GM18907 (cell line): ENCODE measurements at regions not wholly inside any gene's neighbourhood (a gene's known extent, or its start where the extent isn't known, plus 50 kb on each side); places are given as distances from the start of the nearest gene placed in this dataset.
A peak's percentile ranks its signal among the peaks of the same experiment; 100 is the strongest.
"Not testable (repeated sequence)": the region's sequence is repeated elsewhere in the genome, so short reads cannot be mapped to it uniquely, and the experiment has no call there.

ENCODE experiments used
- ATAC-seq: cut with Tn5 transposase; IDR thresholded peaks from one replicate; pipeline ENCODE4 v1.9.1; 2021; ENCODE audit warnings: mild to moderate bottlenecking, moderate library complexity; ENCODE audit not compliant: unreplicated experiment

DNA sequence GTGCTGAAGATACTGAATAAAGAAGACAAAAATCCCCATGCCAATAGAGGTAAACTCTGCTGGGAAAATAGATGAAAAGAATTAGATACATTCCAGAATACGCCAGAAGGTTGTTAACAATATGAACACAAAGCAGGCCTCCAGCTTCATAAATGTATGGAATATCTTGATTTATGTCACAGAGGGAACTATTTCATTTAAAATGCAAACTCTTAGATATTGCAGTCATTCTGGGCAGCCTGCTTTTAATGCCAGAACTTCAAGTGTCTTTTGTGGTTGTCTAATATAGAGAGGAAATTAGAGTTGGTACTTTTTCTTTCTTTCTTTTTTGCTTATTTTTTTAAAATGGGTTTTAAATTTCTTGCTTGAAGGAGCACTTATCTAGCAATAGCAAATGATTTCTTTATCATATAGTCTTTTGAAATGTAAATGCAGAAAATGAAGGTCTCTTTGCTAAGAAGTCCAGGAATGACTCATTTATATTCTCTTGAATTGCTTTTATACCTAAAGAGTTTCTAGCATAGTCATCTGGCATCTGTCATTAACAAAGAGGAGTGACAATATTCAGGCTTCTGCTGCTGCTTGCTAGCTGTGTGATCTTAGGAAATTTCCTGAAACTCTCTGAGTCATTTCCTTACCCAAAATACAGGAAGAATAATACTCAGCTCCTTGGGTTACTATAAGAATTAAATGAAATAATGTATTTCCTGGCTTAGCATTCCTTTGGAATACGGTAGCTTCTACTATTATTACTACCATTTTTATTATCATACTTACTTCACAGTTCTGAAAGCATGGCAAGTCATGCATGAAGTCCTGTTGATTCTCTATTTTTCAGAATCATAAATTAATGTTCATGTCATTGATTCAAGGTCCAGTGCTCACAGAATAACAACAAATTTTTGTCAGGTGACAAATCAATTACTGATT is 527.6 kb downstream of the DIPK2A start:
- ATAC-seq = no peak

DNA sequence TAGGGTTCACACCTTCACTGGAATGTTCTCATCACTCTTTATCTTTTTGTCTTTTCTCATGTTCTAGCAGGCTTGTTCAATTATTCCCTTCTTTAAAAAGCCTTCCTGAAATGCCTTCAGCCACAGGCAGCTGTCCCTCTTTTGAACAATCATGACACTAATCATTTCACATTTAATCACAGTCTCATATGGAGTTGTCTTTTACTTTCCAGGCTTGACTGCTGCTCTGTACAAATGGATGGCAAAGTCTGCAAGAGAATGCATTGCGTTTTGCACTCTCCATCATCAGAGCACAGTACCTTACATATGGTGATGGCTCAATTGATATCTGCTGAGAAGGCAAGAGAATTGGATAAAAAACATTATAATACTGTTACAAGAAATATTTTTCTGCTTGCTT is 529.8 kb downstream of the DIPK2A start:
- no peak for ATAC-seq

DNA sequence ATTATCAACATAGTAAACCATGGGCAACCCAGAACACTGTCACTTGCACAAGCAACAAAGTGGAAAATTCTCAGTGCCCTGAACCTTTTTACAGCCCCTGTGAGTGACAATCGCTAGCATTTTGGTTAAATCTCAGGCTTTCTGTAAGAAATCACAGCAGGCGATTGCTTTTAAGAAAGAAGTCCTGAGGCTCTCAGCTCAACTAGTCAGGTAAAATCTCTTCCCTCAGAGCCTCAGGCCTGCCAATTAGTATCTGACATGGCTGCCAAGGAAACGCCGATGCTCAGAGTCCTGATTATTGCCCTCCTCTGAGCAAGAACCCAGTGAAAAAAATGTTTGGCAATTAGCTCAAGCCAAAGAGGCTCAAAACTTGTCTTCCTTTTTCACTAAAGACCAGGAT is 530.8 kb downstream of the DIPK2A start:
- no peak for ATAC-seq

DNA sequence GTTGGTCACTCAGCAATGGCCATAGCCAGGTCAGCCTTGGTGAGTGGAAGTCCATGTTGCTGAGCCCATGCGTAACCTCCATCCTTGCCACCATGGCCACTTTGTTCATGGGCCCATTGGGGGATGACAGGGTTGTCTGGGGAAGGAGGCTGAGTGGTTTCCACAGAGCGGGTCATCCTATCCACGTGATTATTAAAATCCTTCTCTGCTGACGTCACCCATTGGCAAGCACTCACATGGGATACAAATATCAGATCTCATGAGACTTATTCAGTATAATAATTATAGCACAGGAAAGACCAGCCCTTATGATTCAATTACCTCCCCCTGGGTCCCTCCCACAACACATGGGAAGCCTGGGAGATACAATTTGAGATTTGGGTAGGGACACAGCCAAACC is 534.8 kb downstream of the DIPK2A start:
- not testable (repeated sequence) for ATAC-seq

DNA sequence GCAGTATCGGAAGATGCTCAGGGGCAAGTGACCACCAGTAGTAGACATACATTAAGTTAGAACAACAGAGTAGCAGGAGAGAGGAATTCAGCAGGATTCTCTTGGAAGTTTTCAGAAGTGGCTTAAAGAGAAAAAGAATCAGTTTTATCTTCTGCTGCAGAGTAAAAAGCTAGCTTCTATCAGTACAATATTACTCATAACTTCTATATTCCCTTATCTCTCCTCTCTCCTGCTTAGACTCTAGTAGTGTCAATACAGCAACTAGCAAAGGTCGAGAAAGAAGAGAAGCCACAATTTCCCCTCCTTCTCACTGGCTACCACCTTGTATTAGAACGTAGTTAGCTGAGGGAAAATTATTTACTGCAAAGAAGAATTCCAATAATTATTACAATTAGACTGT is 539.7 kb downstream of the DIPK2A start:
- ATAC-seq = no peak

DNA sequence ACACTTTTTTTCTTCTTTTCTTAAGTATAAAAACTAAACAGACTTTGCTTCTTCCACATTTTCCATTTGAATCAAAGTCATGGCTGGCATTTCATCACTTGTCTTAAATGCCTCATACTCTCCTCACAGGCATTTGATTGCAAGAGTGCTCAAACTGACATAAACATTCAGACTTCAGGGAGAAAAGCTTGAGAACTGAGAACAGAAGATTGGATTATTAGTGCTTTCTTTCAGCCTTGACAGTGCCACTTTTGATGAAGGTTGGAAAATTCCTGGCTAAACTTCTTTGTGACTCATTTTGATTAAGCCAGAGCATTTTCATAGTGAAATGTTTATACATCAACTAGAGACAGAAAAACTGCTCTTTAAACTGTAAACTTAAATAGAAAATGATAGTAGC is 544.4 kb downstream of the DIPK2A start:
- ATAC-seq = no peak

DNA sequence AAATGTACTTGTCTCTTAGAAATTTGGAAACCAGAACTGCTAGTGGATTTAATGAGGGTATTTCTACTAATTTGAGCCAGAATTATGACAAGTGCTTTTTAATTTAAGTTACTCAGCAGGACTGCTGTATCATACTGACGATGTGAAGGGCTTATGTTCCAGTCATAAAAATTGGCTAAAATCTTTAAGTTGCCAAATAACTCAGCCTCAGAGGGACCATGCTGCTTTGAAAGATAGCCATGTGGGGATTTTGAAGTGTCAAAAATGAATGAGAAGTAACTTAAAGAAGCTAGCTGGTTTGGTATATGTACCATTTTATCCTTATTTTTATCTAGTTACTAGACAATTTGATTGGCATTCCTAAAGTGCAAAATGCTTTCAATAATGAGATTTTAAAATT is 545.0 kb downstream of the DIPK2A start:
- ATAC-seq = no peak

DNA sequence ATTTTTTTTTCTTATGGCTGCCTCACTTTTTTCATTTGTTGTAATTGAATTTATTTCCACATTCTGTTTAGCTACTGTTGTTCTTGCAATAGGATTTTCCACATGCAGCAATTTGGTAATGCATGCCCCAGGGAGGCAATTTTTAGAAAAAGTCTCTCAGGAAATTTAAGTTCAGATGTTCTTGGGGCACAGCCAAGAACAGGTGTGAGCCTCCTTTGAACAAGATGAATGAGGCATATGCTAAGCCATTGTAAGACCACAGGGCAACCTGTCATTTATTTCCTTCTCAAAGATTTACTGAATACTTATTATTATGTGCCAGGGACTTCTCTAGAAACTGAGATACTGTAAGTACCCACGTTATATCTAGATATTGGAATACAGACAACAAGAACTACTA is 549.5 kb downstream of the DIPK2A start:
- no peak for ATAC-seq

DNA sequence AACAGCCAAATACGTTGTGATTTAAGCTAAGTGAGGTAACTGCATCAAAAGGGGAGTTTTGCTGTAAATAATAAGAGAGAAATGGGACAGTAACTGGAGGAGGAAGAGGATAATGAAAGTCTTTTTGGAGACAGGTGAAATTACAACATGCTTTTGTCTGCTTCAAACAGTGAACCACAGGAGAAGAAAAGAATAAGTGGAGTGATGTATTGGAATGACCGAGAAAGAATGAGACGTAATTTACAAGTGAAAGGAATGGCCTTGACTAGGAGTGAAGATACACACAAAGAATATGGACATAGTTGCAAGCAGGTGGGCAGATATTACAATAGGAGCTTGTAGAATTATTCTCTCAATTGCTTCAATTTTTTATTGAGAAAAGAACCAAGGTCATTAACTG is 550.8 kb downstream of the DIPK2A start:
- ATAC-seq = no peak

DNA sequence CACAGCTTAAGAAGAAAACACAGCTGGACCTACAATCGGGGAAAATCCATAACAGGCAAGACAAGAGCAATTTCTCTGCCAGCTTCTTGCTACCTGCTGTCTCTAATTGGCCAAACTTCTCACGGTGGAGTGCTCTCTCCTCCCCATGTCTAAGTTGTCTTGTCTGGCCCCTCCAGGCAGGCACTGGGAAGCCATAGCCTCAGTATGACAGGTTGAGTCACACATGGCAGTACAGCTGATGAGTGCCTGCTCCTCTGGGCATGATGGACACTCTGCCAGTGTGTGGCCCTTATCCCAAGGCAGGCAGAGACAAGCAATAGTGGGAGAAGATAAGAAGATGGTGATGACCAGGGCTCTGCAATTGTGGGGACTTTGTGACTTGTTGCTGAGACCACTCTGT is 551.8 kb downstream of the DIPK2A start:
- ATAC-seq = no peak

DNA sequence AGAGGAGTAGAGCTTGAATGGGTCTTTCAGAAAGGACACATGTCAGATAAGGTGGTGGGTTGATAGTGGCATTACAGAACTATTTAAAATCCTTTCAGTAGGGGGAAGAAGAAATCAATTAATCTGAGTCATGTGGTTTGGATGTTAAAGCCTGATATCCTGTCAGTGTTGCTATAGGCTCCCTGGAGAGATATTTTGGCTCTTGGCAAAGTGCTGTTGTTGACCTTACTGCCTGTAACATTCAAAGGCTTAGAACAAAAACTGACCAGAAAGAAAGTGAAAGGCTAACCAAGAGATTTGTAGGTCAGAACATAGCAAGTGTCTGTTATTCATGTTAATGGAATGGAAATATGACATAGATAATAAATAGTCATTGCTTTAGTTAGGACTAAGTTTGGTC is 552.9 kb downstream of the DIPK2A start:
- no peak for ATAC-seq

DNA sequence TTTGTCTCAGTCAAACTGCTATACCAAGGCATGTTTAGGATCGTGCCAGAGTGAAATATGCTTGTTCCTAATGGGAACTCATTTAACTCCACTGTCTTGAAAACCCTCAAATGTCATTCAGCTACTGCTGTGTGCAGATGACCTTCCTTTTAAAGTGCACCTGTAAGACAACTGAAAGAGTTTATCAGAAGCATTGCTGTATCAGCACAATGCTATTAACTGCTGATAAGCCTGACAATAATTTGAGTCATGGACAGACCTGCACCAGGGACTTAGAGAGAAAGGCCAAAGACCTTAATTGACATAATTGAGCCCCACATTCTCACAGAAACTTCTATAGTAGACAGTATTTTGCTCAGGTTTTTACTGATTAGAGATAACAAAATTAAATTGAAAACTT is 557.9 kb downstream of the DIPK2A start:
- no peak for ATAC-seq

DNA sequence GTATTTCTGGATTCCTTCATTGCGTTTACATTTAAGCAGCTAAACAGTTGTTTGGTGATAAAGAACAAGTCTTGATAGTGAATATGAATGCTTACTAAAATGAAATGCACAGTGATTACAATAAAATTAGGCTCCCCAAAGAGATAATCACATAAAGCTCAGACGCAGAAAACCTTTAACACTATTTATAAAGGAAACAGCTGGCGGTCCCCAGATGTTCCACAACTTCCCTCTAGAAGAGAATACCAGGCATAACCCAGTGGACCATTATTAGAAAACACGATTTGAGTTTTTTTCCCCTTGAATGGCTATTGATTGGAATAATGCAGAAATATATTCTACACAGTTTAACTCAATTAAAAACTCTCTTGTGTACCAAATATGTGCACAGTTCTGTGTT is 573.2 kb downstream of the DIPK2A start:
- no peak for ATAC-seq

DNA sequence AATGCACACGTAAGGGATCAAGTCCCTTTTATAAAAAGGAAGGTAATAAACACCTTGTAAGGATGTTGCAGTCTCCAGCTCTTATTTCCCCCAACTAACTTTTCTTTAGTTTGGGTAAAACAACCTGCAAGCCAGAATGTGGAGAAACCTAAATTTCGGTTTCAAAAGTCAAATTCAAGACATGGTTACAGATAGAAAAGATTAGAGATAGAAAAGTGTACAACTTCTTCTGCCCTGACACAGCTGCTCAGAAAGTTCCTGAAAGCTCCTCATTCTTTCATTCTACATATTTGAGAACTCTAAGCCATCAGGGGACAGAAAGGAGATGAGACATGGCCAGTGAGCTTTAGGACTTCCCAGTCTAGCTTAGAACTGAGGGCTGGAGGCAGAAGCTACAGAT is 574.9 kb downstream of the DIPK2A start:
- no peak for ATAC-seq

DNA sequence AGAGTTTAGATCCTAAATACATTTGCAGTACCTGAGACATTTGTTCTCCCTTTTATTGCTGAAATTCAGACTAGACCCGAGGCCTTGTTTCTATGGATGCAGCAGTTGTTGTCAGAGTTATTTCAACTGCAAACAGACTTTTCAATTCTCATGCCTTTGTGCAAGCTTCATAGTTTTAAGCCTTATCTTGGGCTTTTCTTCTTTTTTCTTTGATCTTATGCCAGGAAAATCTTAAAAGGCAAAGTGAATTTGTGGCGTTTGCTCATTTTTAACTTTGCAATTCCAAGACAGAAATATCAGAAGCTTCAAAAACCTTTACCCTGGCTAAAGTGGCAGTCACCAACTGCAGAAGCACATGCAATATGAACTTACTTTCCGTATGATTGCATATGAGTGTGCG is 576.7 kb downstream of the DIPK2A start:
- ATAC-seq = no peak

DNA sequence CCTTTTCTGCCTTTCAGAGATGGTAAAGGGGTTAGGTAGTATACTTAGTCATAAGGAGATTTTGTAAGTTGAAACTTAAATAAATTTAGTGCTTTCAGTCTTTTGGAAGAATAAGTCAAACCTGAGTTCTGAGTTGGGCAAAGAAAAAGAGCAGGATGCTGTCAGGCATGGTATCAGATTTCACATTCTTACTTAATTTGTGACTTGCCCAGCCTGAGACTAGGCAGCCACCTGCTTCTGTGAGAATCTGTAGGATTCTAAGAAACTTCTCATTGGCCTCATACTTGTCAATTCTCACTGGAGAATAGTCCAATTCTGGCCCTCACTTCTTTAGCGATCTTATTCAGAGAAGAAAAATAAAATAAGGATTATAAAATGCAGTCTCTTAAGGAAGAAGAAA is 577.5 kb downstream of the DIPK2A start:
- ATAC-seq = no peak

DNA sequence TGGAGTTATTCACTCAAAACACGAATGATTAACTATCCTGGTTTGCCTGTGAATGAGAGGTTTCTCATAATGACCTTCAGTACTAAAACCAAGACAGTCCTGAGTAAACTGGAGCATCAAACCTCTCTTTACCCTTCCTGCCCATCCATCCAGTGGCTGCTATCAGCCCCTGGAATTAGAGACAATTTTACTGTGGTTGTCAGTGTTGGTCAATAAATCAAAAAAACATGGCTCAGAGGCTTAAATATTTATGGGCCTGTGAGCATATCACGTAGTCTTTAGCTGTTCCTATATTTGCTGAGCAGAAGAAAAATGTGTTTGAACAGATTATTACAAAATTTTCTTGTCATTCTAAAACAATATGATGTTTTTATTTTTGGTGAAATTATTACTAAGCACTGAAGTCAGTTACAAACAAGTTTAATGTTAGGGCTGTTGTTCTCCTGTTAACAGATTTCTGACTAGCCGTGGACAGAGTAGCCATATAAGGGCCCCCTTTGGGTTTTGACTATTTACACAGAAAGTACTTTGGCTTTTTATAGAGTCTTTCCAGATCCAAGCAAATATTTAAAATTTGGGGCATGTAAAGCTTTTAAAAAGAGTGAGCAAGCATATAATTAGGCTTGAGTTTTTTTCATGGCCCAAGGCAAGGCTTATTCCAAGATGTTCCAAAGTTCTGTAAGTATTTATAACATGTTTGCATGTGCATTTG is 580.9 kb downstream of the DIPK2A start:
- ATAC-seq = no peak

DNA sequence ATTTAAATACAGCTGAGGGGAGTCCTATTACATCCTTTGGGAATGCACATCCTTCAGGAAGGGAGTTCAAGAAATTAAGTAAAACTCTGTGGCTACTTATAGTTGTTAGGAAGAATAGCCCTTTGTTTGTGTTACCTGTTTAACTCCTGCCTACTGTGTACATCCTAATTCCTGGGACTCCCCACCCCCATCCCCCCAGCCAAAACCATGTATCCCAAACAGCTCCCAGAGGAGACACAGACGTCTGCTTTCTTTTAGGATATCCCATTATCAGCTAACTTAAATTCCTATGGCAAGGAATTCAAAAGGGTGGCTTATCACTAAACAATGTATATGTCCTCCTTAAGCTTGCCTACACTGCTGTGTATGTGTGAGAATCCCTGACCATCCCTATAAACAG is 581.7 kb downstream of the DIPK2A start:
- ATAC-seq = no peak

DNA sequence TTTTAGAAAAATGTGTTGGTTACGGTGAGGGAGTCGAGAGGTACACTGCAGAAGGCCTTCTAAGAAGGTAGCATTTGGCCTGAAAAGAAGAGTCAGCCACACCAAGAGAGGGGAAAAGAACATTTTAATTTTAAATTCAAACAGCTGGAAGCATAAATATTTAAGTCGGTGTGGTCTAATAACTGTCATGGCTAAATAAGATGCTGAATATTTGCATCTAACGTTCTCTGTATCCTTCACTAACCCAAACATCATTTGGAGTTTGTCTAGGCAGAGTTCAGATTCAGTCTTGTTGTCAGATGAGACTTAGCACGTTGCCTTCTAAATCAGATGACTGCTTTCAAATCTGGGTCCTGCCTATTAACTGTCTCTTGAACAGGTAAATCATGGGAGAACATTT is 583.3 kb downstream of the DIPK2A start:
- no peak for ATAC-seq

DNA sequence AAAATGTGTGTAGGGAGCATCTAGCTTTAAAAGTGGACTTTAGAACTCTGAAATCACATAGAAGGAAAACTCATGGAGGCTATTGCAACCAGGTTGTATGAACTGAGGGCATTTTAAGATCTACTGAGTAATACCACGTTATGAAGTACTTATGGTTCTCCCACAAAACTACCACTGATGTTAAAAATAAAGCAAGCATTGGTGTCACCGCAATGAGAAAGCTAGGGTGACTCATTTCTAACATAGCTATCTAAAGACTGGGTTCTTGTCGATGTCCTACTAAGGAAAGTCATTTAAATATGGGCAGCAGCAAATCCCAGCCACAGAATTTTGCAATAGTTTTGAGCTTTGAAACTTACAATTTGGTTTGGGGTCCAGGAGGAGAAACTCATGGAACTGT is 584.8 kb downstream of the DIPK2A start:
- peak; percentile 69 for ATAC-seq

DNA sequence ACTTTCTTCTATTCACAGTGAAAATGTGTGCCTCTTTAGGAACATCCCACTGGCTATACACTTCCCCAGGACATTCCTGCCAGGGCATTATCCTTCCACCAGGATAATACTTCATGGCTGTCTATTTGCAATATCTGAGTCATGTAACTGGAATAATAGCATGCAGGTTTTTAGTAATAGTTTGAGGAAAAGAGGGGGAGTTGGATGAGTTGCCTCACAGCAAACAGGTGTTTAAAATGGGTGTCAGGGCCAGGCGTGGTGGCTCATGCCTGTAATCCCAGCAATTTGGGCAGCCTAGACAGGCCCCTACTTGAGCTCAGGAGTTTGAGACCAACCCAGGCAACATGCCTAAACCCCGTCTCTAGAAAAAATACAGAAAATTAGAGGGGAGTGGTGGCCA is 585.9 kb downstream of the DIPK2A start:
- ATAC-seq = no peak

DNA sequence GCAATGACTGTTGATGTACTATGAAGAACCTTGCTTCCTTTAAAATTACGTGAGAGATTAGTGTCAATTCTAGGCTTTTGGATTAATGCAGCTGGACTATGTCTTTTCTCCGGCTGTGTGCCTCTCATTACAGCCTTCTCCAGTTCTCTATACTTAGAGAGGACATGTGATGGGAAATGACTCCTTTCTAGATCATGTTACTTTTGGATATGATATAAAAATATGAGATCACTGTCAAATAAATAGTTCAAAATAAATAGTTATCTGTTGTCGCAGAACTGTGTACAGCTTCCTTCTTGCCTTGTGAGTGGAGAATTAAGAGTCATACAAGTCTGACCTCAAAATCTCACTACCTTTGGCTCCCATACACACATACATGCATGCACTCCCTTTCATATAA is 592.4 kb downstream of the DIPK2A start:
- ATAC-seq = no peak
